ENCODE measurements at regions not wholly inside any gene's neighbourhood (a gene's known extent, or its start where the extent isn't known, plus 50 kb on each side); places are given as distances from the start of the nearest gene placed in this dataset.
A peak's percentile ranks its signal among the peaks of the same experiment; 100 is the strongest.
"Not testable (repeated sequence)": the region's sequence is repeated elsewhere in the genome, so short reads cannot be mapped to it uniquely, and the experiment has no call there.

DNA sequence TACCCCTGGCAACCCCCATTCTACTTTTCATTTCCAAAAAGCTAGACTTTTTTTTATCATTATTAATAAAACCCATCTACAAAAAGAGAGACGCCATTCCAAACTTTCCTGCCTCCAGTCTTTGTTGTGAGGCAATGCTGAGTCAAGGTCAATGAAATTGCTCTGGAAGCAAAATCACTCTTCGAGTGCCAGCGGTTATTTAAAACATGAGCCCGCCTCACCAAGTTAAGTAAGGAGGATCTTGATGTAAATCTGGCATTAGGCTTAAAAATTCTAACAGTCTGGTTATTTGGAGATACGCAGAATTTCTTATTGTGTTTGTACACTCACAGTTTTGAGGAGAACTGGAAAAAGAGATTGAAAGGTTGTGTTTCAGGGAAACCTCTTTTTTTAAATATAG is 1196.3 kb downstream of the TYW1 start:
- no peak for DNase-seq (ENCODE audit: low read depth, low spot score)
- Mint-ChIP-seq H3K4me1 (no peaks in the 10 kb centered on the region), H3K9me3 (no peaks in the 10 kb centered on the region), H3K4me3 (no peak overlapping the region), H3K36me3 (ENCODE audit: low read depth) (no peaks in the 10 kb centered on the region), H3K27ac (ENCODE audit: unreplicated experiment) (no peak overlapping the region), H3K27me3 (ENCODE audit: low read depth) (no peaks in the 10 kb centered on the region)
- TF ChIP-seq, protein P1, sequence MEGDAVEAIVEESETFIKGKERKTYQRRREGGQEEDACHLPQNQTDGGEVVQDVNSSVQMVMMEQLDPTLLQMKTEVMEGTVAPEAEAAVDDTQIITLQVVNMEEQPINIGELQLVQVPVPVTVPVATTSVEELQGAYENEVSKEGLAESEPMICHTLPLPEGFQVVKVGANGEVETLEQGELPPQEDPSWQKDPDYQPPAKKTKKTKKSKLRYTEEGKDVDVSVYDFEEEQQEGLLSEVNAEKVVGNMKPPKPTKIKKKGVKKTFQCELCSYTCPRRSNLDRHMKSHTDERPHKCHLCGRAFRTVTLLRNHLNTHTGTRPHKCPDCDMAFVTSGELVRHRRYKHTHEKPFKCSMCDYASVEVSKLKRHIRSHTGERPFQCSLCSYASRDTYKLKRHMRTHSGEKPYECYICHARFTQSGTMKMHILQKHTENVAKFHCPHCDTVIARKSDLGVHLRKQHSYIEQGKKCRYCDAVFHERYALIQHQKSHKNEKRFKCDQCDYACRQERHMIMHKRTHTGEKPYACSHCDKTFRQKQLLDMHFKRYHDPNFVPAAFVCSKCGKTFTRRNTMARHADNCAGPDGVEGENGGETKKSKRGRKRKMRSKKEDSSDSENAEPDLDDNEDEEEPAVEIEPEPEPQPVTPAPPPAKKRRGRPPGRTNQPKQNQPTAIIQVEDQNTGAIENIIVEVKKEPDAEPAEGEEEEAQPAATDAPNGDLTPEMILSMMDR (conservative IDR thresholded peaks at IDR 0.05): no peak

- H3K27ac Mint-ChIP-seq (ENCODE audit: unreplicated experiment); H3K9me3 Mint-ChIP-seq; H3K4me1 Mint-ChIP-seq; H3K4me3 Mint-ChIP-seq; DNase-seq (ENCODE audit: low read depth, low spot score); H3K27me3 Mint-ChIP-seq (ENCODE audit: low read depth); H3K36me3 Mint-ChIP-seq (ENCODE audit: low read depth): not testable (repeated sequence)
These were observed 1199.0 kb downstream of the TYW1 start for GRCh38 chr7:68195642-68196041.

DNA sequence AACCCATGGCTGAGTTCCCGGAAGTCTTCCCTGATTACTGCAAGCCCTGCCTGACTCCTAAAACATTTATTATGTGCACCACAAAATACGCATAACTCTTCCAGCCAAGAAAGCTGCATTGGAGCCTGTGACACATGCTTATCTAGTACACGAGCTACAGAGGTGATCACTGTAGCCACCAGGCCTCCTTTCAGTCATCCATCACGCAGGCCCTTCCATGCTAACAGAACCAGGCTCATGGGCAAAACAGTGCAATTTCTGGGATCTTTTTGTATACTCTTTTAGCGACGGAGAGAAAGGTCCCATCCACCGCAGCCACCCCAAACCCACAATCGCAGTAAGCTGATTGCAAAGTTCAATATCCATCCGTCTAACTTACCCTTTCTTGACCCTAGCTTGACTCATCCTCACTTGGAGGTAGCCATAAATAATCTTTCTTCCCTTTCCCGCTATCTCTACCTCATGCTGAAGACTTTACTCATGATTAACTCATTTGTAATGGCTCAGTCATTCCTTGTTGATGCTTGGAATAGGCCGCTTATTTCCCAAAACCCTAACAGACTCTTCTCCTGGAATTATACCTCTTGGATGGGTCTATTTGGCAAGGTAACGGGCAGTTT is 1203.5 kb downstream of the TYW1 start:
- no peaks in the 10 kb centered on the region for H3K27me3 Mint-ChIP-seq (ENCODE audit: low read depth)
- no peak overlapping the region for H3K4me3 Mint-ChIP-seq
- TF ChIP-seq, protein P1 (conservative IDR thresholded peaks at IDR 0.05): no peak
- DNase-seq (ENCODE audit: low read depth, low spot score): no peak
- H3K27ac Mint-ChIP-seq (ENCODE audit: unreplicated experiment): peak overlapping the region; percentile 76
- H3K36me3 Mint-ChIP-seq (ENCODE audit: low read depth): no peaks in the 10 kb centered on the region
- no peaks in the 10 kb centered on the region for H3K9me3 Mint-ChIP-seq
- peaks cover 19% of the 10 kb centered on the region for H3K4me1 Mint-ChIP-seq

DNA sequence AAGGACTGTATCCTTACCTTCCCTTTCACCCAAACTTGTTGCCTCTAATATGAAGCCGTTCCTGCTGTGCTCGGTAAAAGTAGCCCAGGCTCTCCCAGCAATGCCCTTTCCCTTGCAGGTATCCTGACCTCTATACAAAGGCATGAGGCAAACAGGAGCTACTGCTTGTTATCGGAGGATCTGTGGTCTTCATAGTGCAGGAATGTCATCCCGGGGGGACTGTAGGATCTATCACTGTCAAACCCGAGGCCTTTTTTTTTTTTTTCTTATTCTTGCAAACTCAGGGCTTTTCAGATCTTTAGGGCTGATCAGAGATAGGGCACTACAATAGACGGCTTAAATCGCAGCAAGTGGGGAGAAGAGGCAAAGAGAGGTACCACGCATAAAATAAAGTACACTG is 1206.6 kb downstream of the TYW1 start:
- H3K27me3 Mint-ChIP-seq (ENCODE audit: low read depth): no peaks in the 10 kb centered on the region
- DNase-seq (ENCODE audit: low read depth, low spot score): no peak

GRCh38 chr7:68205826-68206225 is 1209.2 kb downstream of the TYW1 start:
- TF ChIP-seq, protein P1 (conservative IDR thresholded peaks at IDR 0.05): no peak
- H3K4me3 Mint-ChIP-seq: no peak overlapping the region
- H3K4me1 Mint-ChIP-seq: peaks cover 27% of the 10 kb centered on the region
- H3K9me3 Mint-ChIP-seq: peaks cover 2% of the 10 kb centered on the region
- DNase-seq (ENCODE audit: low read depth, low spot score): no peak
- H3K27ac Mint-ChIP-seq (ENCODE audit: unreplicated experiment): no peak overlapping the region
- H3K36me3 Mint-ChIP-seq (ENCODE audit: low read depth): no peaks in the 10 kb centered on the region
- H3K27me3 Mint-ChIP-seq (ENCODE audit: low read depth): no peaks in the 10 kb centered on the region

More for the DNA sequence above, 1206.6 kb downstream of the TYW1 start:
- no peak overlapping the region for H3K4me3 Mint-ChIP-seq
- no peaks in the 10 kb centered on the region for H3K36me3 Mint-ChIP-seq (ENCODE audit: low read depth)
- no peaks in the 10 kb centered on the region for H3K9me3 Mint-ChIP-seq
- H3K4me1 Mint-ChIP-seq: peaks cover 27% of the 10 kb centered on the region
- H3K27ac Mint-ChIP-seq (ENCODE audit: unreplicated experiment): no peak overlapping the region
- TF ChIP-seq, protein P1 (conservative IDR thresholded peaks at IDR 0.05): no peak

- DNase-seq (ENCODE audit: low read depth, low spot score): no peak
- no peak overlapping the region for H3K4me3 Mint-ChIP-seq
- no peaks in the 10 kb centered on the region for H3K27me3 Mint-ChIP-seq (ENCODE audit: low read depth)
- peaks cover 27% of the 10 kb centered on the region for H3K4me1 Mint-ChIP-seq
- TF ChIP-seq, protein P1 (conservative IDR thresholded peaks at IDR 0.05): no peak
- no peak overlapping the region for H3K27ac Mint-ChIP-seq (ENCODE audit: unreplicated experiment)
- H3K9me3 Mint-ChIP-seq: peaks cover 2% of the 10 kb centered on the region
- H3K36me3 Mint-ChIP-seq (ENCODE audit: low read depth): no peaks in the 10 kb centered on the region
These were observed 1210.4 kb downstream of the TYW1 start for GRCh38 chr7:68206946-68207485.
